IMR-90 (cell line): ENCODE measurements at regions not wholly inside any gene's neighbourhood (a gene's known extent, or its start where the extent isn't known, plus 50 kb on each side); places are given as distances from the start of the nearest gene placed in this dataset.

ENCODE experiments used
- FOS ChIP-seq: fragments of 150-350 bp; IDR thresholded peaks from 2 replicates; pipeline ENCODE4 v1.6.1; 2016; ENCODE audit warnings: low read depth, low read length
- MXI1 ChIP-seq: IDR thresholded peaks from 2 replicates; pipeline ENCODE4 v1.6.1; 2012; ENCODE audit warnings: low read depth, mild to moderate bottlenecking, low read length, moderate library complexity, borderline replicate concordance
- NFE2L2 ChIP-seq: fragments of 150-350 bp; IDR thresholded peaks from 2 replicates; pipeline ENCODE4 v1.6.1; 2016; ENCODE audit warnings: low read depth, mild to moderate bottlenecking, low read length
- POLR2A ChIP-seq: IDR thresholded peaks from 2 replicates; pipeline ENCODE4 v1.6.1; 2012; ENCODE audit warnings: mild to moderate bottlenecking, low read depth, low read length
- RCOR1 ChIP-seq: IDR thresholded peaks from 2 replicates; pipeline ENCODE4 v1.6.1; 2012; ENCODE audit warnings: mild to moderate bottlenecking, low read length, improper control_type of control experiment; ENCODE audit not compliant: insufficient replicate concordance
- RFX5 ChIP-seq: IDR thresholded peaks from 2 replicates; pipeline ENCODE4 v1.8.0; 2012; ENCODE audit warnings: low read depth, mild to moderate bottlenecking, low read length, moderate library complexity
- TF ChIP-seq, protein P1 (sequence below): conservative IDR thresholded peaks from 2 replicates; pipeline ENCODE4 v1.5.1; 2012; ENCODE audit warnings: mild to moderate bottlenecking, low read depth, low read length, improper control_type of control experiment
- TF ChIP-seq, protein P2 (sequence below): fragments of 150-350 bp; IDR thresholded peaks from 2 replicates; pipeline ENCODE4 v1.6.1; 2017; ENCODE audit warnings: mild to moderate bottlenecking, antibody characterized with exemption, low read length, low read depth

- TF ChIP-seq, protein P1, sequence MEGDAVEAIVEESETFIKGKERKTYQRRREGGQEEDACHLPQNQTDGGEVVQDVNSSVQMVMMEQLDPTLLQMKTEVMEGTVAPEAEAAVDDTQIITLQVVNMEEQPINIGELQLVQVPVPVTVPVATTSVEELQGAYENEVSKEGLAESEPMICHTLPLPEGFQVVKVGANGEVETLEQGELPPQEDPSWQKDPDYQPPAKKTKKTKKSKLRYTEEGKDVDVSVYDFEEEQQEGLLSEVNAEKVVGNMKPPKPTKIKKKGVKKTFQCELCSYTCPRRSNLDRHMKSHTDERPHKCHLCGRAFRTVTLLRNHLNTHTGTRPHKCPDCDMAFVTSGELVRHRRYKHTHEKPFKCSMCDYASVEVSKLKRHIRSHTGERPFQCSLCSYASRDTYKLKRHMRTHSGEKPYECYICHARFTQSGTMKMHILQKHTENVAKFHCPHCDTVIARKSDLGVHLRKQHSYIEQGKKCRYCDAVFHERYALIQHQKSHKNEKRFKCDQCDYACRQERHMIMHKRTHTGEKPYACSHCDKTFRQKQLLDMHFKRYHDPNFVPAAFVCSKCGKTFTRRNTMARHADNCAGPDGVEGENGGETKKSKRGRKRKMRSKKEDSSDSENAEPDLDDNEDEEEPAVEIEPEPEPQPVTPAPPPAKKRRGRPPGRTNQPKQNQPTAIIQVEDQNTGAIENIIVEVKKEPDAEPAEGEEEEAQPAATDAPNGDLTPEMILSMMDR = no peak
- TF ChIP-seq POLR2A (no peak), RCOR1 (no peak), RFX5 (no peak), NFE2L2 (no peak), MXI1 (no peak), FOS (no peak)
- TF ChIP-seq, protein P2, sequence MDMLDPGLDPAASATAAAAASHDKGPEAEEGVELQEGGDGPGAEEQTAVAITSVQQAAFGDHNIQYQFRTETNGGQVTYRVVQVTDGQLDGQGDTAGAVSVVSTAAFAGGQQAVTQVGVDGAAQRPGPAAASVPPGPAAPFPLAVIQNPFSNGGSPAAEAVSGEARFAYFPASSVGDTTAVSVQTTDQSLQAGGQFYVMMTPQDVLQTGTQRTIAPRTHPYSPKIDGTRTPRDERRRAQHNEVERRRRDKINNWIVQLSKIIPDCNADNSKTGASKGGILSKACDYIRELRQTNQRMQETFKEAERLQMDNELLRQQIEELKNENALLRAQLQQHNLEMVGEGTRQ = no peak
Measured at GRCh38 chr12:114826244-114826643, 142.3 kb upstream of the TBX3 start.
